Adrenal gland (tissue), 9 donors: ENCODE measurements at regions not wholly inside any gene's neighbourhood (a gene's known extent, or its start where the extent isn't known, plus 50 kb on each side); places are given as distances from the start of the nearest gene placed in this dataset.

Source experiments
- DNase-seq, 7 donors: peaks; one replicate each; pipeline ENCODE4 v3.0.0-alpha.2; 2019 to 2020
- H3K27ac ChIP-seq, 5 donors: fragments of 200-600 bp; sonication (generic) in 4 of 5; 1 replicate in 3 of 5; 2 replicates in 2 of 5; pipeline versions ENCODE4 v1.5.1 to v1.8.0; 2016 to 2020; ENCODE audit warnings: mild to moderate bottlenecking in 1 of 5
- H3K27me3 ChIP-seq: fragments of 200-600 bp; 2 replicates; pipeline ENCODE4 v1.8.0; 2021
- H3K36me3 ChIP-seq, 2 donors: fragments of 200-600 bp; replicated peaks in 1 of 2; 1 replicate in 1 of 2; 2 replicates in 1 of 2; pipeline versions ENCODE4 v1.5.1 to v1.8.0; 2018 to 2022
- H3K4me1 ChIP-seq, 2 donors: fragments of 200-600 bp; replicated peaks in 1 of 2; 1 replicate in 1 of 2; 2 replicates in 1 of 2; pipeline versions ENCODE4 v1.5.1 to v1.8.0; 2018 to 2021
- H3K4me3 ChIP-seq, 4 donors: fragments of 200-600 bp; sonication (generic) in 3 of 4; one replicate each; pipeline ENCODE4 v1.5.1; 2016 to 2018
- H3K9me3 ChIP-seq, 3 donors: fragments of 200-600 bp; sonication (generic) in 1 of 3; replicated peaks in 1 of 3; 1 replicate in 2 of 3; 2 replicates in 1 of 3; pipeline versions ENCODE4 v1.5.1 to v1.8.0; 2016 to 2021
- CTCF ChIP-seq, 6 experiments: fragments of 450-650 bp in 4 of 6; fragments of 200-600 bp in 2 of 6; sonication (generic) in 1 of 6; IDR thresholded peaks; 1 replicate in 5 of 6; 2 replicates in 1 of 6; pipeline versions ENCODE4 v1.5.1 to v1.8.0; 2016 to 2021; ENCODE audit warnings: antibody characterized with exemption in 6 of 6, mild to moderate bottlenecking in 2 of 6, moderate library complexity in 1 of 6
- POLR2A ChIP-seq, 2 donors: fragments of 450-650 bp; IDR thresholded peaks; one replicate each; pipeline ENCODE4 v1.6.1; 2017; ENCODE audit warnings: antibody characterized with exemption in 2 of 2, mild to moderate bottlenecking in 2 of 2, moderate library complexity in 1 of 2
- WGBS, 4 donors: extraction: QIAGEN DNeasy Blood & Tissue Kit in 2 of 4; methylation state at CpG; one replicate each; pipeline versions ENCODE4 v1.1.5 to v1.1.7; 2013 to 2017; 5-methylcytosine and 5-hydroxymethylcytosine counted together
- intact Hi-C, 2 donors: fragments of 100-400 bp; cut with DNase I; formaldehyde crosslinking; loops; one replicate each; pipeline versions ENCODE4 v1.14.1 to v1.15.0; 2022 to 2023
- donor health status: healthy with polysubstance abuse.
- donor health status: Bipolar disorder and iron deficiency.
- donor health status: DM: yes; HTN: yes; CAD: no.
- donor health status: DM: no; HTN: no; CAD: no.
- donor health status: DM: no; HTN: no; CAD: no.

GRCh38 chr21:25149022-25149421 lies 458.3 kb downstream of the MRPL39 start:
- 89 to 100% (median 91%) methylated on average over 1 of the region's 1 CpG for WGBS, 4 donors
- no peak overlapping the region for H3K27ac ChIP-seq
- no peak for TF ChIP-seq CTCF (IDR thresholded peaks at IDR 0.05)
- no peak for TF ChIP-seq POLR2A (IDR thresholded peaks at IDR 0.05)
- intact Hi-C loops, result no loop called here
- H3K36me3 ChIP-seq, result no peaks in the 10 kb centered on the region
- no peak for DNase-seq
- H3K9me3 ChIP-seq, result no peaks in the 10 kb centered on the region
- H3K4me1 ChIP-seq, result no peaks in the 10 kb centered on the region
- no peaks in the 10 kb centered on the region for H3K27me3 ChIP-seq
- H3K4me3 ChIP-seq, result no peak overlapping the region

- no peak overlapping the region for H3K27ac ChIP-seq
- WGBS, 4 donors, result 60 to 73% (median 70%) methylated on average over 1 of the region's 1 CpG
- H3K36me3 ChIP-seq, result no peaks in the 10 kb centered on the region
- H3K27me3 ChIP-seq, result no peaks in the 10 kb centered on the region
- peaks cover 0 to 5% (median 0%) of the 10 kb centered on the region in 3 donors for H3K9me3 ChIP-seq
- no peaks in the 10 kb centered on the region for H3K4me1 ChIP-seq
- H3K4me3 ChIP-seq, result no peak overlapping the region
- TF ChIP-seq CTCF (IDR thresholded peaks at IDR 0.05), result no peak
- TF ChIP-seq POLR2A (IDR thresholded peaks at IDR 0.05), result no peak
- no peak for DNase-seq
- intact Hi-C loops, result no loop called here
Observed at GRCh38 chr21:25139414-25139813, 467.9 kb downstream of the MRPL39 start.

GRCh38 chr21:25133939-25134338 lies 473.3 kb downstream of the MRPL39 start:
- no peaks in the 10 kb centered on the region for H3K4me1 ChIP-seq
- TF ChIP-seq POLR2A (IDR thresholded peaks at IDR 0.05) (no peak), CTCF (IDR thresholded peaks at IDR 0.05) (no peak)
- no peak overlapping the region for H3K4me3 ChIP-seq
- H3K27me3 ChIP-seq, result no peaks in the 10 kb centered on the region
- H3K27ac ChIP-seq, result no peak overlapping the region
- intact Hi-C loops, result no loop called here
- DNase-seq, result no peak
- no peaks in the 10 kb centered on the region for H3K36me3 ChIP-seq
- 75 to 84% (median 79%) methylated on average over 2 of the region's 2 CpGs for WGBS, 4 donors
- H3K9me3 ChIP-seq, result peaks cover 0 to 5% (median 0%) of the 10 kb centered on the region in 3 donors

- Histone ChIP-seq H3K4me3 (no peak overlapping the region), H3K9me3 (no peaks in the 10 kb centered on the region), H3K27ac (no peak overlapping the region), H3K4me1 (no peaks in the 10 kb centered on the region), H3K36me3 (no peaks in the 10 kb centered on the region), H3K27me3 (no peaks in the 10 kb centered on the region)
- no peak for DNase-seq
- 78 to 92% (median 86%) methylated on average over 1 of the region's 1 CpG for WGBS, 4 donors
- intact Hi-C loops, result loop anchor here in 1 of 2 donors (2.0 kb wide), 1 partner anchor 39 kb away; no protein-coding TSS in a partner anchor
- TF ChIP-seq POLR2A (IDR thresholded peaks at IDR 0.05), result no peak
- no peak for TF ChIP-seq CTCF (IDR thresholded peaks at IDR 0.05)
Observed at GRCh38 chr21:25127811-25128210, 479.5 kb downstream of the MRPL39 start.
